ENCODE measurements at regions not wholly inside any gene's neighbourhood (a gene's known extent, or its start where the extent isn't known, plus 50 kb on each side); places are given as distances from the start of the nearest gene placed in this dataset.
"Not testable (repeated sequence)": the region's sequence is repeated elsewhere in the genome, so short reads cannot be mapped to it uniquely, and the experiment has no call there.

- DNase-seq (ENCODE audit: low read depth in 1 of 2, low spot score in 1 of 2) = peak in 1 of 2 experiments; percentile 75
- in situ Hi-C loops (cut with HindIII; ENCODE audit: low pct_unique_long_range_greater_than_20kb, low sequenced_read_pairs) = no loop called here
- no peak for TF ChIP-seq JUND (IDR thresholded peaks at IDR 0.05; ENCODE audit: low read depth)
These were observed 50.4 kb upstream of the TRAM1L1 start for GRCh38 chr4:117135634-117136354.

- no peak for DNase-seq (ENCODE audit: low read depth in 1 of 2, low spot score in 1 of 2)
- no peak for TF ChIP-seq JUND (IDR thresholded peaks at IDR 0.05; ENCODE audit: low read depth)
- in situ Hi-C loops (cut with HindIII; ENCODE audit: low pct_unique_long_range_greater_than_20kb, low sequenced_read_pairs) = no loop called here
These were observed 51.8 kb upstream of the TRAM1L1 start for GRCh38 chr4:117137145-117137544.

GRCh38 chr4:117138732-117139131 lies 53.4 kb upstream of the TRAM1L1 start:
- DNase-seq (ENCODE audit: low read depth in 1 of 2, low spot score in 1 of 2); in situ Hi-C loops (cut with HindIII; ENCODE audit: low pct_unique_long_range_greater_than_20kb, low sequenced_read_pairs): not testable (repeated sequence)

DNA sequence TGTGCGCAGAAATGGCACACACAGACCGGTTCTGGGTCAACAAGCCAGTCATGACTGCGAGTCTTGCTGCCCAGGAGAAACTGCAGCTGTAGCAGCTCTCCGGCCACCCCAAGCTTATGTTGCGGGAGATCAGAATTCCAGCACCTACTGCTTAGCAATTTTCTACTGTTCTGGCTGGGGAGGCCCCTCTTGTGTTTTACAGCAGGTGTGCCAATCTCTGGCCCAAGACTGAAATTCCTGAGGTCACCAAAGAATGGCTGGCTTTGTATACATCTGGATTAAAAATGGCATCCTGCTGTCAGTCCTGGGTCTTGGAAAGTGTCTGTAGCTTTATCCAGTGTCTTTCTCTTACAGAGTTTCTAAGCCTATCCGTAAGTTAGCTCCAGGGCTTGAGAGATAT lies 68.9 kb upstream of the TRAM1L1 start:
- DNase-seq (ENCODE audit: low read depth in 1 of 2, low spot score in 1 of 2) = no peak
- in situ Hi-C loops (cut with HindIII; ENCODE audit: low pct_unique_long_range_greater_than_20kb, low sequenced_read_pairs) = no loop called here
- TF ChIP-seq JUND (IDR thresholded peaks at IDR 0.05; ENCODE audit: low read depth) = no peak

DNA sequence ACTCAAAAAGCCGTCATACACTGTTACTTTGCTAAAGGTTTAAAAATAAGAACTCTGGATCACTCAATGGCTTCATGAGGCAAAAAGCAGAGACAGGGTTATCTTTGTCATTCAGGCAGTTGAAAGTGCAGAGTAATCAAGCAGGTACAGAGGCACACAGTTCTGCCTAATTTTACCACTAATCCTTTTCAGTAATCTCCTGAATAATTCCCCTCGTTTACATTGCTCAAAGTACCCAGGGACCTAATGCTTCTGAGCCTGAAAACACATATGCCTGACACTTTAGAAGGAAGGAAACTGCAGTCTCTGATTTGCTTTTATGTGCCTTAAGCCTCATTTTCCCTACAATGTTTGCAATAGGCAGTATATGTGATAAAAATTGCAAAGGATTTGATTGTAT lies 71.4 kb upstream of the TRAM1L1 start:
- TF ChIP-seq JUND (IDR thresholded peaks at IDR 0.05; ENCODE audit: low read depth) = no peak
- in situ Hi-C loops (cut with HindIII; ENCODE audit: low pct_unique_long_range_greater_than_20kb, low sequenced_read_pairs) = no loop called here
- no peak for DNase-seq (ENCODE audit: low read depth in 1 of 2, low spot score in 1 of 2)

GRCh38 chr4:117157360-117157759 lies 72.0 kb upstream of the TRAM1L1 start:
- no peak for DNase-seq (ENCODE audit: low read depth in 1 of 2, low spot score in 1 of 2)
- no peak for TF ChIP-seq JUND (IDR thresholded peaks at IDR 0.05; ENCODE audit: low read depth)

DNA sequence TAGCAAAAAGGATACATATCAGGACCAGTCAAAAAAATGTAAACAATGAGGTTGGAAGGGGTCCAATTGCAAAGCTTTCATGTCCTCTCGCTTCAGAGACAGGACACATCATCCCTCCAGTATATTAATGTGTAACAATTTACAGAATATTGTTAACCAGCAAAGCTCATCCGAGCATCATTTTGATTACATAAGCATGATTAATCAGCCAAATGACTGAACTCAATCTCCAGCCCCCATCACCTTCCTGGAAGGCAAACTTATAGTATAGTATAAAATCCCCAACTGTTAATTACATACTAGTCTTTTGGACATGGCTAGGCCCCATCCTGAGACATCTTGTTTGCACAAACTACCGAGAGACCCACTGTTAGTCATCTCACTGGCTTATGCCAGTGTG lies 77.6 kb upstream of the TRAM1L1 start:
- in situ Hi-C loops (cut with HindIII; ENCODE audit: low pct_unique_long_range_greater_than_20kb, low sequenced_read_pairs) = no loop called here
- DNase-seq (ENCODE audit: low read depth in 1 of 2, low spot score in 1 of 2) = no peak
- no peak for TF ChIP-seq JUND (IDR thresholded peaks at IDR 0.05; ENCODE audit: low read depth)

More at GRCh38 chr4:117157360-117157759, 72.0 kb upstream of the TRAM1L1 start:
- in situ Hi-C loops (cut with HindIII; ENCODE audit: low pct_unique_long_range_greater_than_20kb, low sequenced_read_pairs) = no loop called here

GRCh38 chr4:117164338-117164737 lies 79.0 kb upstream of the TRAM1L1 start:
- in situ Hi-C loops (cut with HindIII; ENCODE audit: low pct_unique_long_range_greater_than_20kb, low sequenced_read_pairs) = no loop called here
- peak in 1 of 2 experiments; percentile 39 for DNase-seq (ENCODE audit: low read depth in 1 of 2, low spot score in 1 of 2)
- no peak for TF ChIP-seq JUND (IDR thresholded peaks at IDR 0.05; ENCODE audit: low read depth)

GRCh38 chr4:117175369-117175768 lies 90.0 kb upstream of the TRAM1L1 start:
- DNase-seq (ENCODE audit: low read depth in 1 of 2, low spot score in 1 of 2); in situ Hi-C loops (cut with HindIII; ENCODE audit: low pct_unique_long_range_greater_than_20kb, low sequenced_read_pairs): not testable (repeated sequence)

DNA sequence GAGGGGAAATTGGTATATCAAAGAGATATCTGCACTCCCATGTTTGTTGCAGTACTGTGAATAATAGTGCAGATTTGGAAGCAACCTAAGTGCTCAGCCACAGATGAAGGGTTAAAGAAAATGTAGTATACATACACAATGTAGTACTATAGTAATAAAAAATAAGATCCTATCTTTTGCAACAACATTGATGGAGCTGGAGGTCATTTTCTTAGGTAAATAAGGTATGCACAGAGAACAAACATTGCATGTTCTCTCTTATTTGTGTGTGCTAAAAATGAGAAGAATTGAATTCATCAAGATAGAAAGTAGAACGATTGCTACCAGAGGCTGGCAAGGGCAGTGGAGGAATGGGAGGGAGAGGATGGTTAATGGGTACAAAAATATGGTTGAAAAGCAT lies 117.9 kb upstream of the TRAM1L1 start:
- DNase-seq (ENCODE audit: low read depth in 1 of 2, low spot score in 1 of 2) = peak in 1 of 2 experiments; percentile 51
- in situ Hi-C loops (cut with HindIII; ENCODE audit: low pct_unique_long_range_greater_than_20kb, low sequenced_read_pairs) = no loop called here
- TF ChIP-seq JUND (IDR thresholded peaks at IDR 0.05; ENCODE audit: low read depth) = no peak

GRCh38 chr4:117210551-117210950 lies 125.2 kb upstream of the TRAM1L1 start:
- in situ Hi-C loops (cut with HindIII; ENCODE audit: low pct_unique_long_range_greater_than_20kb, low sequenced_read_pairs) = no loop called here
- no peak for TF ChIP-seq JUND (IDR thresholded peaks at IDR 0.05; ENCODE audit: low read depth)
- DNase-seq (ENCODE audit: low read depth in 1 of 2, low spot score in 1 of 2) = no peak

DNA sequence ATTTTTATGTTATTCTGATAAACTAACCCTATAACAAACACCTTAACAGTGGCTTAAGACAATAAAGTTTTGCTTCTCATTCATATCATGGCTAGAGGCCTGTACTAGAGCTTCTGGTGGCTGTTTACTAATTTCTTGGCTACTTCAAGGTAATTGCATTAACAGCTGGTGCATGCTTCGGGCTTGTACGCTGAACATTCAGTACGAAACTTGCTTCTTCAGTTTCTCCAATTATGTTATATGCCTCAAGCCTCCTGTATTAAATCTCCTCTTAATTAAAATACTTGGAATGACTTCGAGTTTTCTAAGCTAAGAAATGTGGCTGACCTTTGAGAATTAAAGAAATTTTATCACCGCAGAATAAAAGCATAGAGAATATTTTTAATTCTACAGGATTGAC lies 138.9 kb upstream of the TRAM1L1 start:
- TF ChIP-seq JUND (IDR thresholded peaks at IDR 0.05; ENCODE audit: low read depth) = no peak
- in situ Hi-C loops (cut with HindIII; ENCODE audit: low pct_unique_long_range_greater_than_20kb, low sequenced_read_pairs) = no loop called here
- no peak for DNase-seq (ENCODE audit: low read depth in 1 of 2, low spot score in 1 of 2)

DNA sequence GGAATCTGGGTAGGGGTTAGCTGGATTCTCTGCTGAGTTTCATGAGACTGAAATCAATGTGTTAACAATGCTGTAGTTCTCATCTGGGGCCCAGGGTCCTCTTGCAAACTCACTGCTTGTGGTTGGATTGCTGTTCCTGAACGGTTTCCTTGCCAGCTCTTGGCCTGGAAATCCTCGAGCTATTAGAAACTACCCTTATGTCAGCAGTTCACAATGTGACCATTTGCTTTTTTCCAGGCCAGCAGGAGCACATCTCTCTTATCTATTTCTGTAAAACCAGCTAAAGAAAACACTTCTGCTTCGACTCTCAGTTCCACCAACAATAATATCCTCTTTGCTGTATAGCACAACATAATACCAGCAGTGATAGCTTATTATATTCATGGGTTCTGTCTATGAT lies 140.1 kb upstream of the TRAM1L1 start:
- no peak for TF ChIP-seq JUND (IDR thresholded peaks at IDR 0.05; ENCODE audit: low read depth)
- DNase-seq (ENCODE audit: low read depth in 1 of 2, low spot score in 1 of 2) = no peak
- in situ Hi-C loops (cut with HindIII; ENCODE audit: low pct_unique_long_range_greater_than_20kb, low sequenced_read_pairs) = no loop called here

GRCh38 chr4:117227925-117228324 lies 142.5 kb upstream of the TRAM1L1 start:
- no peak for DNase-seq (ENCODE audit: low read depth in 1 of 2, low spot score in 1 of 2)
- in situ Hi-C loops (cut with HindIII; ENCODE audit: low pct_unique_long_range_greater_than_20kb, low sequenced_read_pairs) = no loop called here
- no peak for TF ChIP-seq JUND (IDR thresholded peaks at IDR 0.05; ENCODE audit: low read depth)
